Keratinocyte (primary cell): ENCODE measurements at regions not wholly inside any gene's neighbourhood (a gene's known extent, or its start where the extent isn't known, plus 50 kb on each side); places are given as distances from the start of the nearest gene placed in this dataset.

Experiments
- DNase-seq: peaks from one replicate; pipeline ENCODE4 v3.0.0-alpha.2; 2011; ENCODE audit warnings: low read depth, missing footprints, low spot score
- FAIRE-seq: peaks from 2 replicates; lab custom pipeline; 2011; peaks lifted over from hg19 to GRCh38; lab: Jason Lieb, UNC
- H2AFZ ChIP-seq: 2 replicates; pipeline ENCODE4 v1.6.0; 2012; ENCODE audit warnings: low read length, control low read depth, inconsistent platforms; ENCODE audit not compliant: control insufficient read depth
- H3K27ac ChIP-seq: 2 replicates; pipeline ENCODE4 v1.5.1; 2011; ENCODE audit warnings: low read length; ENCODE audit not compliant: control insufficient read depth, insufficient read depth
- H3K27me3 ChIP-seq: 3 replicates; pipeline ENCODE4 v1.6.0; 2011; ENCODE audit warnings: low read length; ENCODE audit not compliant: control insufficient read depth, insufficient read depth; ENCODE audit errors: extremely low read depth
- H3K36me3 ChIP-seq, 2 experiments: 2 replicates in 1 of 2; 3 replicates in 1 of 2; pipeline ENCODE4 v1.5.1; 2011; ENCODE audit warnings: low read length in 2 of 2, mild to moderate bottlenecking in 1 of 2; ENCODE audit not compliant: control insufficient read depth in 2 of 2, insufficient read depth in 2 of 2; ENCODE audit errors: extremely low read depth in 1 of 2
- H3K4me1 ChIP-seq: 3 replicates; pipeline ENCODE4 v1.5.1; 2011; ENCODE audit warnings: low read length; ENCODE audit not compliant: control insufficient read depth, insufficient read depth; ENCODE audit errors: extremely low read depth
- H3K4me2 ChIP-seq: 3 replicates; pipeline ENCODE4 v1.6.0; 2011; ENCODE audit warnings: low read depth, low read length; ENCODE audit not compliant: control insufficient read depth, insufficient read depth; ENCODE audit errors: extremely low read depth
- H3K4me3 ChIP-seq, 3 experiments: fragments of 200-600 bp in 1 of 3; sonication (generic) in 1 of 3; 2 replicates in 2 of 3; 3 replicates in 1 of 3; pipeline ENCODE4 v1.5.1; 2011 to 2016; ENCODE audit warnings: low read length in 3 of 3, mild to moderate bottlenecking in 3 of 3, control low read depth in 2 of 3, inconsistent platforms in 1 of 3, low read depth in 1 of 3, mixed read lengths in 1 of 3, mixed run types in 1 of 3, moderate library complexity in 1 of 3; ENCODE audit not compliant: control insufficient read depth in 2 of 3, insufficient read depth in 2 of 3; ENCODE audit errors: extremely low read depth in 1 of 3
- H3K79me2 ChIP-seq: 2 replicates; pipeline ENCODE4 v1.6.0; 2012; ENCODE audit warnings: low read length; ENCODE audit not compliant: control insufficient read depth, insufficient read depth
- H3K9ac ChIP-seq: 3 replicates; pipeline ENCODE4 v1.6.0; 2011; ENCODE audit warnings: low read length; ENCODE audit not compliant: control insufficient read depth, insufficient read depth; ENCODE audit errors: extremely low read depth
- H3K9me1 ChIP-seq: 3 replicates; pipeline ENCODE4 v1.6.0; 2011; ENCODE audit warnings: low read length; ENCODE audit not compliant: control insufficient read depth, insufficient read depth; ENCODE audit errors: extremely low read depth
- H3K9me3 ChIP-seq: 2 replicates; pipeline ENCODE4 v1.5.1; 2012; ENCODE audit warnings: low read depth, low read length; ENCODE audit not compliant: control insufficient read depth
- H4K20me1 ChIP-seq: 3 replicates; pipeline ENCODE4 v1.6.0; 2011; ENCODE audit warnings: low read length; ENCODE audit not compliant: control insufficient read depth, insufficient read depth; ENCODE audit errors: extremely low read depth
- EZH2 ChIP-seq: IDR thresholded peaks from one replicate; pipeline ENCODE4 v1.6.1; 2012; ENCODE audit warnings: inconsistent platforms, mild to moderate bottlenecking, low read length, moderate library complexity
- dilution Hi-C: fragments of 300-500 bp; cut with MboI; formaldehyde crosslinking; loops from one replicate; pipeline ENCODE4 v1.7.0; 2020; ENCODE audit warnings: low sequenced_read_pairs; ENCODE audit not compliant: extremely low pct_ligation_motif_present
- TF ChIP-seq, protein P1 (sequence below), 3 experiments: IDR thresholded peaks in 1 of 3; conservative IDR thresholded peaks in 1 of 3; optimal IDR thresholded peaks in 1 of 3; 2 replicates in 2 of 3; 3 replicates in 1 of 3; pipeline versions ENCODE3 to v1.5.1; 2011; ENCODE audit warnings: low read length in 3 of 3, mild to moderate bottlenecking in 3 of 3, moderate library complexity in 2 of 3, control low read depth in 1 of 3, inconsistent platforms in 1 of 3; ENCODE audit not compliant: insufficient read depth in 2 of 3; ENCODE audit errors: extremely low read depth in 1 of 3

DNA sequence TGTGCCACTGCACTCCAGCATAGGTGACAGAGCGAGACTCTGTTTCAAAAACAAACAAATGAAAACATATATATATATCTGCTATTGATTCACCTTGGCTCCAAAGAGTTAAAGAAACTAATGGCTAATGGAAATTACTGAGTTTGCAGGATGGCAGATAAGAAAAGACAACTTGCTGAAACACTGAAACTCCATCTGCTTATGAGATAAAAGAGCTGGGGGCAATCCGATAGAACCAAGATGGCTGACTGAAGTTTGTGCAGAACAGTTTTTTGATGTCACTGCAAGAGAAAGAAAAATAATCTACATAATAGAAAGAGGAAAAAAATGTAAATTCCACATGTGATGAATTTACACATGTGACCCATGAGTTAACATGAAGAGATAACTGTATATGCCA lies 88.2 kb downstream of the LRATD1 start:
- H3K27ac ChIP-seq, result no peak overlapping the region
- dilution Hi-C loops, result no loop called here
- H2AFZ ChIP-seq, result no peak overlapping the region
- no peaks in the 10 kb centered on the region for H3K79me2 ChIP-seq
- no peak overlapping the region for H3K9ac ChIP-seq
- H3K4me1 ChIP-seq, result no peaks in the 10 kb centered on the region
- no peak for DNase-seq
- H4K20me1 ChIP-seq, result no peaks in the 10 kb centered on the region
- no peak for TF ChIP-seq EZH2
- TF ChIP-seq, protein P1, sequence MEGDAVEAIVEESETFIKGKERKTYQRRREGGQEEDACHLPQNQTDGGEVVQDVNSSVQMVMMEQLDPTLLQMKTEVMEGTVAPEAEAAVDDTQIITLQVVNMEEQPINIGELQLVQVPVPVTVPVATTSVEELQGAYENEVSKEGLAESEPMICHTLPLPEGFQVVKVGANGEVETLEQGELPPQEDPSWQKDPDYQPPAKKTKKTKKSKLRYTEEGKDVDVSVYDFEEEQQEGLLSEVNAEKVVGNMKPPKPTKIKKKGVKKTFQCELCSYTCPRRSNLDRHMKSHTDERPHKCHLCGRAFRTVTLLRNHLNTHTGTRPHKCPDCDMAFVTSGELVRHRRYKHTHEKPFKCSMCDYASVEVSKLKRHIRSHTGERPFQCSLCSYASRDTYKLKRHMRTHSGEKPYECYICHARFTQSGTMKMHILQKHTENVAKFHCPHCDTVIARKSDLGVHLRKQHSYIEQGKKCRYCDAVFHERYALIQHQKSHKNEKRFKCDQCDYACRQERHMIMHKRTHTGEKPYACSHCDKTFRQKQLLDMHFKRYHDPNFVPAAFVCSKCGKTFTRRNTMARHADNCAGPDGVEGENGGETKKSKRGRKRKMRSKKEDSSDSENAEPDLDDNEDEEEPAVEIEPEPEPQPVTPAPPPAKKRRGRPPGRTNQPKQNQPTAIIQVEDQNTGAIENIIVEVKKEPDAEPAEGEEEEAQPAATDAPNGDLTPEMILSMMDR (optimal IDR thresholded peaks at IDR 0.05 in 1 of 3, IDR thresholded peaks at IDR 0.05 in 1 of 3, conservative IDR thresholded peaks at IDR 0.05 in 1 of 3; ENCODE audit: extremely low read depth in 1 of 3, insufficient read depth in 2 of 3, low read length in 3 of 3), result no peak
- H3K36me3 ChIP-seq, result no peaks in the 10 kb centered on the region
- no peaks in the 10 kb centered on the region for H3K9me1 ChIP-seq
- H3K27me3 ChIP-seq, result no peaks in the 10 kb centered on the region
- FAIRE-seq, result no peak
- H3K4me2 ChIP-seq, result no peak overlapping the region
- H3K9me3 ChIP-seq, result no peaks in the 10 kb centered on the region
- no peak overlapping the region for H3K4me3 ChIP-seq

DNA sequence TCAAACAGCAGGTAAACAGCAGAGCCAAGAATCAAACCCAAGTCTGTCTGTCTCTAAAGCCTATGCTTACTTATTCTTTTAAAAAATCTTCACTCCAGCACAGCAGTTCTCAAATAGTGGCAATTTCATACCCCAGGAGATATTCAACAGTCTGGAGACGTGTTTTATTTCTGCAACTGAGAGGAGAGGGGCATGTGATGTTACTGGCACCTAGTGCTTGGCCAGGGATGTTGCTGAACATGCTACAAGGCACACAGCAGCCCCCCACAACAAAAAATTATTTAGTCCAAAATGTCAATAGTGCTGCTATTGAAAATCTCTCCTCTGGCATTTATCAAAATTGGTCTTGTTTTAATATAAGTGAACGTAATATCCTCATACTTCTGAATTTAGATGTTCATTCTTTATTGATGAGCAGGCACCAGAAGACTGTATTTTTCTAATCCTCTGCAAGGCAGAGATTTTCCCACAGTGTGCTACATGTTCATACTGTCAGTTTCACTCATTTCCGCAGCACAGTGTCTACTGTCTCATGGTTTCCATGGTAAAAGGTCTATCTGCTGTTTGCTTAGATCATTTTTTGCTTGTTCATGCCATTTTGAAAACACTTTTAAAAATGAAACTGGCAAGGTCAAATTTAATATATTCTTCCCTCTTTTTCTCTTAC lies 90.5 kb downstream of the LRATD1 start:
- H2AFZ ChIP-seq, result no peak overlapping the region
- H3K4me3 ChIP-seq, result no peak overlapping the region
- H3K9ac ChIP-seq, result no peak overlapping the region
- FAIRE-seq (no peak), DNase-seq (no peak)
- no peaks in the 10 kb centered on the region for H4K20me1 ChIP-seq
- TF ChIP-seq EZH2, result no peak
- TF ChIP-seq, protein P1 (optimal IDR thresholded peaks at IDR 0.05 in 1 of 3, IDR thresholded peaks at IDR 0.05 in 1 of 3, conservative IDR thresholded peaks at IDR 0.05 in 1 of 3; ENCODE audit: extremely low read depth in 1 of 3, insufficient read depth in 2 of 3, low read length in 3 of 3), result no peak
- no peak overlapping the region for H3K27ac ChIP-seq
- no peaks in the 10 kb centered on the region for H3K27me3 ChIP-seq
- H3K4me1 ChIP-seq, result no peaks in the 10 kb centered on the region
- no peak overlapping the region for H3K4me2 ChIP-seq
- H3K36me3 ChIP-seq, result no peaks in the 10 kb centered on the region
- H3K79me2 ChIP-seq, result no peaks in the 10 kb centered on the region
- no peaks in the 10 kb centered on the region for H3K9me3 ChIP-seq
- no peaks in the 10 kb centered on the region for H3K9me1 ChIP-seq
- dilution Hi-C loops, result no loop called here
